ENCODE measurements at regions not wholly inside any gene's neighbourhood (a gene's known extent, or its start where the extent isn't known, plus 50 kb on each side); places are given as distances from the start of the nearest gene placed in this dataset.

GRCh38 chr3:59339818-59340217 lies 290.0 kb upstream of the CFAP20DC start:
- TF ChIP-seq CTCF (IDR thresholded peaks at IDR 0.05; ENCODE audit: insufficient read depth, low read length) (no peak), POLR2AphosphoS5 (IDR thresholded peaks at IDR 0.05; ENCODE audit: low read depth) (no peak), GABPA (IDR thresholded peaks at IDR 0.05; ENCODE audit: low read depth) (no peak), SPI1 (IDR thresholded peaks at IDR 0.05; ENCODE audit: borderline replicate concordance, low read depth) (no peak), REST (IDR thresholded peaks at IDR 0.05; ENCODE audit: insufficient replicate concordance, low read depth) (no peak)

Measured in HL-60 (cell line).